ENCODE measurements at regions not wholly inside any gene's neighbourhood (a gene's known extent, or its start where the extent isn't known, plus 50 kb on each side); places are given as distances from the start of the nearest gene placed in this dataset.

GRCh38 chr1:95641386-95641785 is 407.4 kb downstream of the RWDD3 start:
- H3K9me1 ChIP-seq (replicated peaks; ENCODE audit: control insufficient read depth, extremely low read depth, insufficient read depth, low read length), result no peaks in the 10 kb centered on the region
- ChIA-PET POLR2A (no interaction called here), CTCF (no interaction called here)
- no peak overlapping the region for H3K4me3 ChIP-seq (replicated peaks in 1 of 3; ENCODE audit: insufficient read depth in 1 of 3, low read depth in 1 of 3, low read length in 3 of 3)
- H4K20me1 ChIP-seq (replicated peaks; ENCODE audit: control insufficient read depth, extremely low read depth, insufficient read depth, low read length), result no peaks in the 10 kb centered on the region
- H3K79me2 ChIP-seq (ENCODE audit: control insufficient read depth, insufficient read depth, low read length), result no peaks in the 10 kb centered on the region
- dilution Hi-C loops (cut with MboI; ENCODE audit: extremely low pct_ligation_motif_present, low sequenced_read_pairs) (no loop called here), intact Hi-C loops (cut with micrococcal nuclease) (no loop called here)
- H3K36me3 ChIP-seq (ENCODE audit: control insufficient read depth in 2 of 2, extremely low read depth in 1 of 2, insufficient read depth in 2 of 2, low read length in 2 of 2), result no peaks in the 10 kb centered on the region
- DNase-seq (ENCODE audit: low read depth, low spot score) (no peak), FAIRE-seq (no peak)
- no TSS peak for BruUV-seq (replicated peaks)
- no peaks in the 10 kb centered on the region for H3K27me3 ChIP-seq (ENCODE audit: control insufficient read depth in 2 of 2, insufficient read depth in 2 of 2, low read length in 2 of 2)
- no peaks in the 10 kb centered on the region for H3K4me1 ChIP-seq (ENCODE audit: control insufficient read depth, extremely low read depth, insufficient read depth, low read length)
- TF ChIP-seq GATA2 (IDR thresholded peaks at IDR 0.05; ENCODE audit: insufficient read depth, insufficient read length, low read depth, low read length), result no peak
- no peak for TF ChIP-seq CTCF (IDR thresholded peaks at IDR 0.05; ENCODE audit: extremely low read depth in 1 of 2, insufficient read depth in 1 of 2, low read depth in 1 of 2, low read length in 2 of 2)
- no peak for TF ChIP-seq POLR2A (IDR thresholded peaks at IDR 0.05; ENCODE audit: low read depth, low read length)
- TF ChIP-seq FOS (IDR thresholded peaks at IDR 0.05; ENCODE audit: borderline replicate concordance, insufficient read depth, low read length), result no peak
- TF ChIP-seq EZH2 (IDR thresholded peaks at IDR 0.05; ENCODE audit: borderline replicate concordance, low read depth, low read length, severe bottlenecking), result no peak
- TF ChIP-seq JUN (IDR thresholded peaks at IDR 0.05; ENCODE audit: borderline replicate concordance, insufficient read depth, insufficient read length, low read depth), result no peak
- TF ChIP-seq POLR2AphosphoS5 (IDR thresholded peaks at IDR 0.05; ENCODE audit: insufficient read depth, low read depth, low read length), result no peak
- TF ChIP-seq MYC (IDR thresholded peaks at IDR 0.05; ENCODE audit: low read depth, low read length), result no peak
- TF ChIP-seq MAX (IDR thresholded peaks at IDR 0.05; ENCODE audit: insufficient read depth, insufficient read length), result no peak
- no peak overlapping the region for H3K27ac ChIP-seq (ENCODE audit: insufficient read depth, low read depth, low read length)
- H3K9ac ChIP-seq (replicated peaks; ENCODE audit: extremely low read depth, insufficient read depth, low read length), result no peak overlapping the region
- H3K4me2 ChIP-seq (ENCODE audit: insufficient read depth, low read length), result no peak overlapping the region
- no peaks in the 10 kb centered on the region for H3K9me3 ChIP-seq (replicated peaks; ENCODE audit: control insufficient read depth, insufficient read depth, low read length)
- H2AFZ ChIP-seq (ENCODE audit: low read depth, low read length), result no peak overlapping the region

Data from endothelial cell of umbilical vein (primary cell).